SU-DHL-6 (cell line): ENCODE measurements at regions not wholly inside any gene's neighbourhood (a gene's known extent, or its start where the extent isn't known, plus 50 kb on each side); places are given as distances from the start of the nearest gene placed in this dataset.

ENCODE experiments used
- CTCF ChIP-seq: fragments of 200-600 bp; sonication (generic); IDR thresholded peaks from one replicate; pipeline ENCODE4 v1.5.1; 2017; ENCODE audit warnings: antibody characterized with exemption, mild to moderate bottlenecking, low read length, moderate library complexity; ENCODE audit not compliant: insufficient read depth, poor library complexity, severe bottlenecking
- EZH2phosphoT487 ChIP-seq: fragments of 200-600 bp; sonication (generic), shearing (Covaris generic); conservative IDR thresholded peaks from 2 replicates; pipeline ENCODE4 v1.6.1; 2018; ENCODE audit warnings: mild to moderate bottlenecking, antibody characterized with exemption, low read length, moderate library complexity, mixed read lengths

GRCh38 chr15:95559875-95560394, 770.6 kb upstream of the NR2F2 start:
- TF ChIP-seq CTCF, result no peak
- TF ChIP-seq EZH2phosphoT487, result no peak
